Motor neuron (in vitro differentiated cells): ENCODE measurements at regions not wholly inside any gene's neighbourhood (a gene's known extent, or its start where the extent isn't known, plus 50 kb on each side); places are given as distances from the start of the nearest gene placed in this dataset.

Experiments used
- ATAC-seq, 8 experiments: fragments of 200-7000 bp; cut with Tn5 transposase; replicated peaks in 6 of 8; 2 replicates each; pipeline ENCODE4 v1.8.0; 2021; ENCODE audit warnings: mild to moderate bottlenecking in 8 of 8, moderate library complexity in 8 of 8
- H3K27ac ChIP-seq, 2 donors: fragments of 250-450 bp; sonication (Bioruptor Pico); 2 replicates each; pipeline ENCODE4 v1.9.0; 2021; ENCODE audit warnings: antibody characterized with exemption in 2 of 2, mild to moderate bottlenecking in 2 of 2, moderate library complexity in 1 of 2
- H3K4me1 ChIP-seq, 2 donors: fragments of 250-450 bp; sonication (Bioruptor Pico); replicated peaks in 1 of 2; 2 replicates each; pipeline ENCODE4 v1.6.1; 2021; ENCODE audit warnings: antibody characterized with exemption in 2 of 2, mild to moderate bottlenecking in 2 of 2, moderate library complexity in 1 of 2
- H3K4me3 ChIP-seq, 5 donors: fragments of 250-450 bp; sonication (Bioruptor Pico); 2 replicates each; pipeline ENCODE4 v1.9.0; 2021; ENCODE audit warnings: antibody characterized with exemption in 5 of 5, mild to moderate bottlenecking in 5 of 5, moderate library complexity in 4 of 5
- WGBS, 10 experiments: fragments of 450-650 bp; shearing (Covaris generic); methylation state at CpG; one replicate each; pipeline ENCODE4 v1.0.0; 2022; 5-methylcytosine and 5-hydroxymethylcytosine counted together
- in situ Hi-C, 9 experiments: fragments of 400-800 bp; cut with MboI; loops; one replicate each; pipeline ENCODE4 v1.15.0; 2021; ENCODE audit warnings: low sequenced_read_pairs in 9 of 9, low pct_unique_long_range_greater_than_20kb in 2 of 9; ENCODE audit not compliant: unreplicated experiment in 9 of 9

DNA sequence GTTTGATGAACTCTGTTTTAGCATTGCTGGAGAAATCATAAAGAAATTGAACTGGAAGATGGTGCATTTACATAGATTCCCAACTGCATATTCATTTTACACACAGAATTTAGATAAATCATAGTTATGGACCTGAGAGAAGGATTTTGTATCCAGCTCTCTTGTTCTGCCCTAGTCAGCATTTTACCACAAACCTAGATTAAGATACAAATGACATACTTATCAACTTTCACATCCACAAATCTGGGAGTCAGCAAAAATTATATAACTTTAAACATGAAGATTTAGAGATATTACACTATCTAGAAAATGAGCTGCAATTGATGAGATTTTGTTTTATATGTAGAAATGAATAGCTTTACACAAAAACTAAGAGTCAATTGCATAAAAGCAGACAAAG lies 632.8 kb downstream of the IGSF11 start:
- no peak overlapping the region for H3K4me3 ChIP-seq
- H3K27ac ChIP-seq, result no peak overlapping the region
- peaks cover 0 to 10% of the 10 kb centered on the region in 2 donors for H3K4me1 ChIP-seq
- no peak for ATAC-seq
- in situ Hi-C loops, result no loop called here

GRCh38 chr3:118402971-118403370 lies 631.7 kb downstream of the IGSF11 start:
- ATAC-seq, result no peak
- Histone ChIP-seq H3K4me3 (no peak overlapping the region), H3K27ac (no peak overlapping the region), H3K4me1 (peaks cover 0 to 10% of the 10 kb centered on the region in 2 donors)
- in situ Hi-C loops, result no loop called here
- 0 to 100% (median 88%) methylated on average over 1 of the region's 1 CpG; no CpG with 5 or more reads in 3 of the 10 experiments for WGBS, 10 experiments

DNA sequence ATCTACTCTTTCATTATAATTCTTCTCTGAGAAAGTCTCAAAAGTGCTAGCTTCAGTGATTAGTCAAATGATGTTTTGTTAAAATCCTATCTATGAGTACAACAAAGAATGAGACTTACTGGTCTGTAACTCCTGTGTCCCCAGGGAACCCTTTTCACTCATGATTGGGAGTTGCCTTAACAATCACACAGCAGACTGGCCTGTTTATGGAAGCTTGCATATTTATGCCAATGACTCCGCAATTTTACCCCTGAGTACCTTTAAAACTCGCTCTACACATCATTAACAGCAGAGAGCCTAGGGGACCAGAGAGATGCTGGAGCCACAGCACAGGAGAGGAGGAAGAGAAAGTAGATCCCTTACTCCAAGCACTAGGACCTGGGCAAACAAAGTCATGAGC lies 628.1 kb downstream of the IGSF11 start:
- 0 to 89% (median 4%) methylated on average over 2 of the region's 2 CpGs; no CpG with 5 or more reads in 7 of the 10 experiments for WGBS, 10 experiments
- in situ Hi-C loops, result no loop called here
- Histone ChIP-seq H3K4me3 (no peak overlapping the region), H3K4me1 (peaks cover 0 to 4% of the 10 kb centered on the region in 2 donors), H3K27ac (no peak overlapping the region)
- peak in 2 of 8 experiments; percentile 54 to 74 for ATAC-seq

- H3K4me1 ChIP-seq, result no peaks in the 10 kb centered on the region
- H3K4me3 ChIP-seq, result no peak overlapping the region
- in situ Hi-C loops, result no loop called here
- no peak overlapping the region for H3K27ac ChIP-seq
- no peak for ATAC-seq
These were observed 626.2 kb downstream of the IGSF11 start for GRCh38 chr3:118408431-118408830.

GRCh38 chr3:118412503-118412902 lies 622.1 kb downstream of the IGSF11 start:
- 40 to 100% (median 71%) methylated on average over 1 of the region's 1 CpG; no CpG with 5 or more reads in 6 of the 10 experiments for WGBS, 10 experiments
- ATAC-seq, result no peak
- no peak overlapping the region for H3K4me3 ChIP-seq
- no peak overlapping the region for H3K27ac ChIP-seq
- H3K4me1 ChIP-seq, result no peaks in the 10 kb centered on the region
- in situ Hi-C loops, result no loop called here

DNA sequence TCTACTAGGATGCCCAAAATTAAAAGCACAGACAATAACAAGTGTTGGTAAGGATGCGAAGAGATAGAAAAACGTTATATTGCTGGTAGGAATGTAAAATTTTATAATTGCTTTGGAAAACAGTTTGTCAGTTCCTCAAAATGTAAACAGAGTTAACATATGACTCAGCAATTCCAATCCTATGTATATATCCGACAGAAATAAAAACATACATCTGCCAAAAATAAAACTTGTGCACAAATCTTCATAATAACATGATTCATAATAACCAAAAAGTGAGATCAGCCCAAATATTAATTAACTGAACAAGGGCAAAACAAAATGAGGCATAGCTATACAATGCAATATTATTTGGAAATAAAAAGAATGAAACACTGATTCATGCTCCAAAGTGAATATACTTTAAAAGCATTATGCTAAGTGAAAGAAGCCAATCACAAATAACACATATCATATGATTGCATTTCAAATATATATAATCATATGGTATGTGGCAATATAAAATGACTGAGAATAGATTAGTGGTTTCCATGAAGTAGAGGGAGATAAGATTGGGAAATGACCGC lies 609.3 kb downstream of the IGSF11 start:
- H3K4me3 ChIP-seq, result no peak overlapping the region
- ATAC-seq, result no peak
- H3K27ac ChIP-seq, result no peak overlapping the region
- H3K4me1 ChIP-seq, result no peaks in the 10 kb centered on the region
- 18 to 94% (median 73%) methylated on average over 3 to 4 of the region's 4 CpGs for WGBS, 10 experiments
- in situ Hi-C loops, result no loop called here

DNA sequence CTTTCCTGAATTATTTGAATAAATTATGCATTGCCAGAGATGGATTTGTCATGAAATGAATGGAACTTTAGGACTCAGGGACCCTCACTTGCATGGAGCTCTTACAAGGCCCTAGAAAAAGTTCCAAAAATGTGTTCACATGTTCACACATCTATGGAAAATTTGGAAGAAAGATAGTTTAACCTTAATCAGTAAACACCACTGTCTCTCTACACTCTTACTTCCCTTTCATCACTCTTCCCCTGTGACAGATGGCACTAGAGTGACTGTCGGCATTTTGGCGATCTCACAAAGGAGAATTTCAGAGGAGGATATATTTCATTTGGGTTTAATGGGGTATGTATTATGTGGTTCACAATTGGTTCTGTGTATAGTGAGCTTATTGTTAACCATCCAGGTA lies 600.8 kb downstream of the IGSF11 start:
- H3K4me1 ChIP-seq, result no peaks in the 10 kb centered on the region
- in situ Hi-C loops, result no loop called here
- 0 to 75% (median 10%) methylated on average over 1 to 2 of the region's 2 CpGs; no CpG with 5 or more reads in 3 of the 10 experiments for WGBS, 10 experiments
- H3K4me3 ChIP-seq, result no peak overlapping the region
- H3K27ac ChIP-seq, result no peak overlapping the region
- ATAC-seq, result no peak

DNA sequence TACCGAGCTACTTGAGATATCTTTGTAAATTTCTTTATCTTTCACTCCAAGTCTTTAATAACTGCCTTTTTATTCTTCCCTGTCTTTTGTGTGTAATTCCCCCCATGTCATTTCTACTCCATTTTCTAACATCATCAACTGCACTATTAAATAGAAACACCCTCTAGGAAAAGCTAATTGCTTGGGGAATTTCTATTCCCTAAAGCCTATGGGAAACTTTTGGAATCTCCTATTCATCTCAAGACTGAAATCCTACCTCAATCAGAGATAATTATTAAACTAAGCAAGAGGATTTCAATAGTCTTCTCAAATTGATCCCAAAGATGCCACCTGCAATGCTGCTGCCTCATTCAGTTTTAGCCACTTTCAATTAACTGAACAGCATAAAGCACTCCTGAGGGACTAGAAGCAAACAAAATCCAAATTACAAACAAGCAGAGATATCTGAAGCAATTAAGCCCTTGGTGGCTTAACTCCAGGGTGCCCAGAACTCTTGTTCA lies 598.7 kb downstream of the IGSF11 start:
- H3K4me1 ChIP-seq, result no peaks in the 10 kb centered on the region
- H3K27ac ChIP-seq, result no peak overlapping the region
- WGBS, 10 experiments, result 0 to 91% (median 78%) methylated on average over 1 of the region's 1 CpG
- ATAC-seq, result no peak
- in situ Hi-C loops, result no loop called here
- no peak overlapping the region for H3K4me3 ChIP-seq

DNA sequence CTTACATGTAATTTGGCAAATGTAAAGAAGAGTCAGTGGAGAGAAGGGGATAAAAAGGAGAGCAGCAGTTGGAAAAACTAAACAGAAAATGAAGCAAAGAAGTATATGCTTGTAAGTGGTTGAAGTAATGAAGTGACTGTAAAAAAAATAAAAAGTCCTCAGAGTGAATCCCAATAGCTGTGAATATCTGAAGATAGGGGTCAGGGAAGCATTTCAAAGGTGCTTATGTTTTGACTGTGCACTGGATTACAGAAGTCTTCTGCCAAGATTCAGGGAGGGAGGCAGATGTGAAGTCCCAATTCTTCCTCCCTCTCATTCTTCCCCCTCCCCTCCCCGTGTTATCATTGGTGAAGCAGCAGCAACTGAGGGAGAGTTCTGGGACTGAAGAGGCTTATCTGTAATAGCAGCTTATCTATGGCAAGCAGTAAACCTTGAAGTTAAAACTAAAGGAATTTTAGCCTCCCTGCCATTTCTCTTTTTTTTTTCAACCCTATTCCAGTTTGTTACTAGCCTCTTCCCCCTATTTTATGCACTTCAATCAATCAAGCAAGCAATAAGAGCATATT lies 597.9 kb downstream of the IGSF11 start:
- ATAC-seq, result no peak
- Histone ChIP-seq H3K4me3 (no peak overlapping the region), H3K27ac (no peak overlapping the region), H3K4me1 (no peaks in the 10 kb centered on the region)
- in situ Hi-C loops, result no loop called here
- WGBS, 10 experiments, result 0 to 71% (median 60%) methylated on average over 1 of the region's 1 CpG; no CpG with 5 or more reads in 7 of the 10 experiments

GRCh38 chr3:118445036-118445435 lies 589.6 kb downstream of the IGSF11 start:
- ATAC-seq, result no peak

GRCh38 chr3:118447339-118447738 lies 587.3 kb downstream of the IGSF11 start:
- H3K27ac ChIP-seq, result no peak overlapping the region
- no peak for ATAC-seq
- in situ Hi-C loops, result no loop called here

More at GRCh38 chr3:118445036-118445435, 589.6 kb downstream of the IGSF11 start:
- in situ Hi-C loops, result no loop called here
- 0 to 86% (median 62%) methylated on average over 1 to 6 of the region's 6 CpGs; no CpG with 5 or more reads in 4 of the 10 experiments for WGBS, 10 experiments
- no peaks in the 10 kb centered on the region for H3K4me1 ChIP-seq
- H3K4me3 ChIP-seq, result no peak overlapping the region
- no peak overlapping the region for H3K27ac ChIP-seq

GRCh38 chr3:118466795-118467330 lies 567.8 kb downstream of the IGSF11 start:
- Histone ChIP-seq H3K27ac (no peak overlapping the region), H3K4me1 (no peaks in the 10 kb centered on the region), H3K4me3 (no peak overlapping the region)
- 0 to 100% (median 71%) methylated on average over 1 to 2 of the region's 2 CpGs; no CpG with 5 or more reads in 2 of the 10 experiments for WGBS, 10 experiments
- in situ Hi-C loops, result no loop called here
- no peak for ATAC-seq

More at GRCh38 chr3:118447339-118447738, 587.3 kb downstream of the IGSF11 start:
- Histone ChIP-seq H3K4me1 (no peaks in the 10 kb centered on the region), H3K4me3 (no peak overlapping the region)

- H3K4me1 ChIP-seq, result no peaks in the 10 kb centered on the region
- H3K27ac ChIP-seq, result no peak overlapping the region
- in situ Hi-C loops, result no loop called here
- no peak for ATAC-seq
- H3K4me3 ChIP-seq, result no peak overlapping the region
These were observed 565.8 kb downstream of the IGSF11 start for GRCh38 chr3:118468801-118469200.

- Histone ChIP-seq H3K4me3 (no peak overlapping the region), H3K4me1 (no peaks in the 10 kb centered on the region), H3K27ac (no peak overlapping the region)
- in situ Hi-C loops, result no loop called here
- ATAC-seq, result peak in 1 of 8 experiments; percentile 74
- 67 to 100% (median 86%) methylated on average over 1 of the region's 1 CpG; no CpG with 5 or more reads in 5 of the 10 experiments for WGBS, 10 experiments
These were observed 562.1 kb downstream of the IGSF11 start for GRCh38 chr3:118472586-118472985.
